GM18505 (cell line): ENCODE measurements at regions not wholly inside any gene's neighbourhood (a gene's known extent, or its start where the extent isn't known, plus 50 kb on each side); places are given as distances from the start of the nearest gene placed in this dataset.

Experiments used
- ATAC-seq: cut with Tn5 transposase; IDR thresholded peaks from one replicate; pipeline ENCODE4 v1.9.1; 2021; ENCODE audit not compliant: unreplicated experiment
- POLR2A ChIP-seq: IDR thresholded peaks from 4 replicates; pipeline ENCODE4 v1.6.1; 2011; ENCODE audit warnings: borderline replicate concordance; ENCODE audit not compliant: insufficient read depth, insufficient read length; ENCODE audit errors: extremely low read depth

DNA sequence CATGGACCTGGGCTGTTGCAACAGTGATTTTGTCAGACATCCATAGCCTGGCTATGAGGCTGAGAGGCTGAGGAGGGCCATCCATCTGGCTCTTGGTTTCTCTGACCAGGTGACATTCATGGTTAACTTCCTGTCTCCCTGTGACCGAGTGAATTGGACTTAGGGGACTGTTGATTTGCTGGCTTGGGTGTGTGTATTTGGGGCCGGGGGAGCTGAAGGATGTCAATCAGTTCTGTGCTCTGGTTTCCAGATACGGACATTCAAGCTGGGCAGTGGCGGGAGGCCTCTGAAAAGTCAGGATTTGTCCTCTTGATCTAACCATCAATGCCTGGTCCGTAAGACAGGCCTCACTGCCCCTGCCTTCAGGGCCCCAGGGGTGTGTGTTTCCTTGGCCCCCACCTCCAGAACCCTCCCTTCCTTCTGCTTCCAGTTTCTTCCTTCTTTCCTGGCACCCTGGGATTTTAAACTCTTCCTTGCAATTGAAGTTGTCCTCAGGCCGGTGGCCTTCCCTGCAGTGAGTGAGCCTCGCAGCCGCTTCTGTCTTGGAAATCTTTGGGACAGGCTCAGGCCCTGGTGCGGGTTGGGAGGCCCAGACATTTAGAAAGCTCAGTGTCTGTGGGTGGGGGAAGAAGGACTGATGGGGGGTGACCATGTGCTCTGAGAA lies 54.7 kb upstream of the HAAO start:
- no peak for TF ChIP-seq POLR2A
- no peak for ATAC-seq

- TF ChIP-seq POLR2A = no peak
- ATAC-seq = no peak
Observed at GRCh38 chr2:42846026-42846425, 53.6 kb upstream of the HAAO start.

DNA sequence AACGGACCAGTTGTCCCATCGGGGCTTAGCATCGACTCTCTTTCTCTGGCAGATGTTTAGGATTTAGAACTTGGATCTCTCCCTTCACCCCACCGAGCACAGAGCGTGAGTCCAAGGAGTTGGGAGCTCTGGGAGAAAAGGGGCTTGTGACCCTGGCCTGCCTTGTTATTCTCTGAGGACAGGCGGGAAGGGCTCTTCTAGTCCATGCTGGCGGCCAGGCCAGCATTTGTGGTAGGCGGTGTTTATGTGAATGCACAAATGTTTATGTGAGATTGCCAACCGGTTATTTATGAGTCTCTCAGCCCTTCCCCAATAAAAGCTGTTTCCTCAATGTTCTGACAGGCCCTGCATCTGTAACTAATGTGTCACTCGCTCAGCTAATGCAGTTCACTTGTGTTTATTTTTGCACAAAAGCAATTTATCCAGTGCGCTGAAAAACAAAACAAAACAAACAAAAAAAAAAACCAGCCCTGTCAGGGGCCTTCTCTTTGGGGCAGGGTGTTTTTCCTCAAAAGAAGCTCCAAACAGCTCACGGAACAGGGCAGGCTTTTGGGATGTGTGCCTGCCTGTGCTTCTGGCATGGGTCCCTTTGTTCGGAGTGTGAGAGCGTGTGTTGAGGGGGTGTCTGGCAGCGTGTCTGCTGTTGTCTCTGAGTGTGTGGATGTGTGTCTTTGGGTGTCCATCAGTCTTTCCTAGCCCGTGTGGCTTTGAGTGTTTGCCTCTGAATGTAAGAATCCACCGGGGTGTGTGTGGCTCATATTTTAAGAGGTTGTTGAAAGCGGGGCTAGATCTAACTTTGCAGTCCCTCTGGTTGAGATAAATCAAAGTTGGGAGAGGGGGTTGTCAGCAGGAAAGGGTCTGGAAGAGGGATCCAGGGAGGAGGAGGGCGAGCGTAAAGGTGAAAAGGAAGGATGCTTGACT lies 52.8 kb upstream of the HAAO start:
- TF ChIP-seq POLR2A = no peak
- no peak for ATAC-seq

DNA sequence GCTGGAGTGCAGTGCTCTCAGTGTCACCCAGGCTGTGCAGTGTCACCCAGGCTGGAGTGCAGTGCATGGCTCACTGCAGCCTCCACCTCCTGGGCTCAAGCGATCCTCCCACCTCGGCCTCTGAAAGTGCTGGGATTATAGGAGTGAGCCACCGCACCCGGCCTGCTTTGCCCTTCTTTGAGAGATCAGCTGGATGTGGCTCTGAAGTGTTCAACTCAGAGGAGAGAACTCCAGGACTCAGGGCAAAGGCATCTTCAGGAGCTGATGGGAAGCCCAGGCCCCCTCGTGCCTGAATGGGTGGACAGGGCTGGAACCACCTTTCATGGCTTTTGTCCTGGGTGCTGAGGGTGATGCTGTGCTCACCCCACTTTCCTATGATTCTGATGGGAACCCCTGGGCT lies 52.0 kb upstream of the HAAO start:
- TF ChIP-seq POLR2A = no peak
- ATAC-seq = no peak

GRCh38 chr2:42843611-42844010 lies 51.2 kb upstream of the HAAO start:
- no peak for TF ChIP-seq POLR2A
- ATAC-seq = no peak

- TF ChIP-seq POLR2A = no peak
- no peak for ATAC-seq
Observed at GRCh38 chr2:42843131-42843530, 50.7 kb upstream of the HAAO start.

DNA sequence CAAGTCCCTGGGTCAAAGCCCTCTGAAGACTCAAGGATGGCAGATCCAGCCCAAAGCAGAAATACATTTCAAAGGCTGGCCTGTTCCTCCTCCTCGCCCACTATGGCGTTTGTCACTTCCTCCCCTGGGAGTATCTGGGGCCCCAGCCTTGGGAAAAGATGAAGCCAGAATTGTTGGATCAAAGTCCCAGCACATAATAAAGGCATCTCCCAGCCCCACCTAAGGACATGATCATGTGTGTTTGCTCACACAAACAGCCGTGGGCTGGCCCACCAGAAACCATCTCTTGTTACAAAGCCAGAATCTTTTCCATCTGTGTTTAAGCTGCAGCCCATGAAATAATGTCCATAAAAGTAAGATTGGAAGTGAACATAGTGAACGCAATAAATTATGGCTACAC lies 50.1 kb upstream of the HAAO start:
- TF ChIP-seq POLR2A = no peak
- ATAC-seq = no peak
